ENCODE measurements at regions not wholly inside any gene's neighbourhood (a gene's known extent, or its start where the extent isn't known, plus 50 kb on each side); places are given as distances from the start of the nearest gene placed in this dataset.

- intact Hi-C loops (cut with micrococcal nuclease), result no loop called here
- H3K36me3 ChIP-seq, result no peaks in the 10 kb centered on the region
- H3K9me3 ChIP-seq (replicated peaks), result no peaks in the 10 kb centered on the region
- H3K27me3 ChIP-seq (ENCODE audit: low read depth), result no peaks in the 10 kb centered on the region
- H3K4me3 ChIP-seq, result no peak overlapping the region
- H3K4me1 ChIP-seq, result peaks cover 41% of the 10 kb centered on the region
- no peak for TF ChIP-seq CTCF (IDR thresholded peaks at IDR 0.05; ENCODE audit: borderline replicate concordance)
- no peak overlapping the region for H3K27ac ChIP-seq (replicated peaks)
- DNase-seq, result no peak
These were observed 63.9 kb upstream of the PGRMC2 start for GRCh38 chr4:128351502-128351901.

GRCh38 chr4:128350449-128351045 is 62.9 kb upstream of the PGRMC2 start:
- Histone ChIP-seq H3K9me3 (replicated peaks) (no peaks in the 10 kb centered on the region), H3K27me3 (ENCODE audit: low read depth) (no peaks in the 10 kb centered on the region), H3K4me3 (no peak overlapping the region), H3K27ac (replicated peaks) (no peak overlapping the region), H3K36me3 (no peaks in the 10 kb centered on the region), H3K4me1 (peaks cover 33% of the 10 kb centered on the region)
- DNase-seq, result no peak
- intact Hi-C loops (cut with micrococcal nuclease), result no loop called here
- no peak for TF ChIP-seq CTCF (IDR thresholded peaks at IDR 0.05; ENCODE audit: borderline replicate concordance)

GRCh38 chr4:128349921-128350320 is 62.3 kb upstream of the PGRMC2 start:
- intact Hi-C loops (cut with micrococcal nuclease), result no loop called here
- Histone ChIP-seq H3K9me3 (replicated peaks) (no peaks in the 10 kb centered on the region), H3K4me1 (peaks cover 27% of the 10 kb centered on the region), H3K4me3 (no peak overlapping the region), H3K27me3 (ENCODE audit: low read depth) (no peaks in the 10 kb centered on the region), H3K27ac (replicated peaks) (no peak overlapping the region), H3K36me3 (no peaks in the 10 kb centered on the region)
- no peak for DNase-seq
- no peak for TF ChIP-seq CTCF (IDR thresholded peaks at IDR 0.05; ENCODE audit: borderline replicate concordance)

GRCh38 chr4:128347930-128348660 is 60.5 kb upstream of the PGRMC2 start:
- Histone ChIP-seq H3K4me1 (peaks cover 16% of the 10 kb centered on the region), H3K4me3 (no peak overlapping the region), H3K9me3 (replicated peaks) (no peaks in the 10 kb centered on the region), H3K27me3 (ENCODE audit: low read depth) (no peaks in the 10 kb centered on the region), H3K27ac (replicated peaks) (no peak overlapping the region), H3K36me3 (no peaks in the 10 kb centered on the region)
- intact Hi-C loops (cut with micrococcal nuclease), result no loop called here
- no peak for DNase-seq
- TF ChIP-seq CTCF (IDR thresholded peaks at IDR 0.05; ENCODE audit: borderline replicate concordance), result no peak

- intact Hi-C loops (cut with micrococcal nuclease), result no loop called here
These were observed 59.7 kb upstream of the PGRMC2 start for GRCh38 chr4:128347175-128347868.

More at GRCh38 chr4:128347175-128347868, 59.7 kb upstream of the PGRMC2 start:
- Histone ChIP-seq H3K27me3 (ENCODE audit: low read depth) (no peaks in the 10 kb centered on the region), H3K4me3 (no peak overlapping the region), H3K27ac (replicated peaks) (no peak overlapping the region), H3K9me3 (replicated peaks) (no peaks in the 10 kb centered on the region), H3K4me1 (peaks cover 16% of the 10 kb centered on the region), H3K36me3 (no peaks in the 10 kb centered on the region)
- no peak for DNase-seq
- no peak for TF ChIP-seq CTCF (IDR thresholded peaks at IDR 0.05; ENCODE audit: borderline replicate concordance)

All from left ventricle myocardium inferior (tissue), 1 donor.